Osteocyte (in vitro differentiated cells): ENCODE measurements at regions not wholly inside any gene's neighbourhood (a gene's known extent, or its start where the extent isn't known, plus 50 kb on each side); places are given as distances from the start of the nearest gene placed in this dataset.
A peak's percentile ranks its signal among the peaks of the same experiment; 100 is the strongest.
"Not testable (repeated sequence)": the region's sequence is repeated elsewhere in the genome, so short reads cannot be mapped to it uniquely, and the experiment has no call there.

Experiments used
- DNase-seq: peaks from one replicate; pipeline ENCODE4 v3.0.0; 2021; ENCODE audit warnings: mixed read lengths; ENCODE audit not compliant: unreplicated experiment; ENCODE audit errors: extremely low spot score
- H3K27ac Mint-ChIP-seq: one replicate; pipeline ENCODE4 v1.8.0; 2021; ENCODE audit warnings: mild to moderate bottlenecking, mixed read lengths; ENCODE audit not compliant: unreplicated experiment
- H3K27me3 Mint-ChIP-seq: one replicate; pipeline ENCODE4 v1.8.0; 2021; ENCODE audit warnings: mixed read lengths; ENCODE audit not compliant: unreplicated experiment
- H3K36me3 Mint-ChIP-seq: one replicate; pipeline ENCODE4 v1.8.0; 2021; ENCODE audit warnings: mixed read lengths; ENCODE audit not compliant: unreplicated experiment
- H3K4me1 Mint-ChIP-seq: one replicate; pipeline ENCODE4 v1.8.0; 2021; ENCODE audit warnings: mixed read lengths; ENCODE audit not compliant: unreplicated experiment
- H3K4me3 Mint-ChIP-seq: one replicate; pipeline ENCODE4 v1.8.0; 2021; ENCODE audit warnings: mild to moderate bottlenecking, moderate library complexity, mixed read lengths; ENCODE audit not compliant: unreplicated experiment
- H3K9me3 Mint-ChIP-seq: one replicate; pipeline ENCODE4 v1.8.0; 2021; ENCODE audit warnings: mixed read lengths; ENCODE audit not compliant: unreplicated experiment
- TF ChIP-seq, protein P1 (sequence below): fragments of 200-600 bp; sonication (generic); IDR thresholded peaks from 2 replicates; pipeline ENCODE4 v1.5.0; 2021; ENCODE audit warnings: antibody characterized with exemption, mild to moderate bottlenecking, moderate library complexity

DNA sequence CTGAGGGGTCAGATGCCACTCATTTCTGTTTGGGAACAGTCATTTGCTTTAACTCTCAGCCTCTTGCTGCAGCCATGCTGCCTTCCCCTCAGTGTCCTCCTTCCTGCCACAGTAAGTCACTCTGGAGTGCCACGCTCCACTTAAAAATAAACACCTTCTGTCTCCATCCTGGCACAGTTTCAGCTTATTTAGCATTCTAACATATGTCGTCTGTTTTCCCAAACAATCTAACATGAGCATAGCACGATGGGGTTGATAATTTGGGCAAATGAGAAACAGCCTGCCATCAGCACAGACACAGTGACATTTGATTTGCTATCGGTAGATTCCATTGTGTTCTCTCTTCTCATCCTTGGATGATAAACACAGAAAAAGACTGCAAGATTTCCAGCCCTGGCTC is 768.6 kb downstream of the UQCRFS1 start:
- Mint-ChIP-seq H3K4me3 (no peak overlapping the region), H3K36me3 (no peaks in the 10 kb centered on the region), H3K4me1 (no peaks in the 10 kb centered on the region), H3K27me3 (no peaks in the 10 kb centered on the region), H3K27ac (no peak overlapping the region), H3K9me3 (peaks cover 11% of the 10 kb centered on the region)
- no peak for DNase-seq
- TF ChIP-seq, protein P1, sequence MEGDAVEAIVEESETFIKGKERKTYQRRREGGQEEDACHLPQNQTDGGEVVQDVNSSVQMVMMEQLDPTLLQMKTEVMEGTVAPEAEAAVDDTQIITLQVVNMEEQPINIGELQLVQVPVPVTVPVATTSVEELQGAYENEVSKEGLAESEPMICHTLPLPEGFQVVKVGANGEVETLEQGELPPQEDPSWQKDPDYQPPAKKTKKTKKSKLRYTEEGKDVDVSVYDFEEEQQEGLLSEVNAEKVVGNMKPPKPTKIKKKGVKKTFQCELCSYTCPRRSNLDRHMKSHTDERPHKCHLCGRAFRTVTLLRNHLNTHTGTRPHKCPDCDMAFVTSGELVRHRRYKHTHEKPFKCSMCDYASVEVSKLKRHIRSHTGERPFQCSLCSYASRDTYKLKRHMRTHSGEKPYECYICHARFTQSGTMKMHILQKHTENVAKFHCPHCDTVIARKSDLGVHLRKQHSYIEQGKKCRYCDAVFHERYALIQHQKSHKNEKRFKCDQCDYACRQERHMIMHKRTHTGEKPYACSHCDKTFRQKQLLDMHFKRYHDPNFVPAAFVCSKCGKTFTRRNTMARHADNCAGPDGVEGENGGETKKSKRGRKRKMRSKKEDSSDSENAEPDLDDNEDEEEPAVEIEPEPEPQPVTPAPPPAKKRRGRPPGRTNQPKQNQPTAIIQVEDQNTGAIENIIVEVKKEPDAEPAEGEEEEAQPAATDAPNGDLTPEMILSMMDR, result no peak

DNA sequence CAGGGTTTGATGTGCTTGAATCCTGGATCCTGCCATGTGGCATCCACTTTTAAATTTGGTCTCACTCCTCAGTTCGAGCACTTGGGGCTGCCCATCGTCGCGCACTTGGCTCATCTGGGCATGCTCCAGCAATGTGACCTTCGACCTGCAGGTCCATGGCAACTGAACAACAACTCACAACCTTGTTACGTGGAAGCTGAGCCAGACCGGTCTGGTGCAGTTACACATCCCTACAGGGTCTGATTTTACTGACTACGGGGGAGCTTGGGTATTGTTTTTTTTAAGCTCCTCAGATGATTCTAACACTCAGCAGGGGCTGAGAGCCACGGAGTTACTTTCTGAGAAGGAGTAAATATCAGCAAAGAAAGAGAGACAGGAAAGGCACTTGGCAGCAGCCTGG is 769.6 kb downstream of the UQCRFS1 start:
- Mint-ChIP-seq H3K27ac (no peak overlapping the region), H3K36me3 (no peaks in the 10 kb centered on the region), H3K27me3 (no peaks in the 10 kb centered on the region), H3K4me3 (no peak overlapping the region), H3K9me3 (peaks cover 11% of the 10 kb centered on the region), H3K4me1 (no peaks in the 10 kb centered on the region)
- DNase-seq, result no peak
- TF ChIP-seq, protein P1, result no peak

DNA sequence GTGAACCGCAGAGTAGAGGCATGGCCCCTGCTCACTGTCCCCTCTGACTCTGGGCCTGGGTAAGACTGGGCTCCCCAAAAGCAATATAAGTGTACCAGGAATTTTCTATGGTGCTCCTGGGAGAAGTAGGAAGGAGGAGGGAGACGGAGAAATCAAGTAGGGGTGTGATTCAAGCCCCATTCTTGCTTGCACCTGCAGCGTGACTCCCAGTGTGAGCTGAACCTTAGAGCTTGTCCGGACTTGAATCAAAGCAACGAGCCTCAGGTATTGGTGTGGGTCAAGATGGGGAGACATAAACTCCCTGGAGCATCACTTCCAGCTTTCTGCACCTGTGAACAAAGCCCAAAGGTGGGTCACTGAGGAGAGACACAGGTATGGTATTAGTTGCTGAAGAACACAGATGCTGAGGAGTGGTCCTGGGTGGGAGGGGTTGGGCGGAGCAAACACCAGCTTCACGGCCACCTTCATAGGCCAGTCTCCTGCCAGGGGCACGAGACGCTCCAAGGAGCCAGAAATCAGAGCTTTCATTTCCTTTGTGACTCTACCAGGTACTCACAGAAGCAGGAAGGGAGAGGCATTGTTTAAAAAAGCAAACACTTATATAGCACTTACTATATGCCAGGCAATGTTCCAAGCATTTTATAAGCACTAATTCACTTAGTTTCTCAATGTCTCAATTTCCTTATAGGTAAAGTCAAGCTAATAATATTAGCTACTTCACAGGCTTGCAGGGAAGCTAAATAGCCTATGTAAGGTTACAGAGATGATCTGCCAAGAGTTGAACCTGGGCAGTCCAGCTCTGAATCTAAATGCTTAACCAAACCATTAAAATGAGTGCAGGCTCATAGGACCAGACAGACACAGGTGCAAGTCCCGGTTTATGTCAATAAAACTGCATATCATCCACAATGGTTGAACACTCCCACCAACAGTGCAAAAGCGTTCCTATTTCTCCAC is 775.3 kb downstream of the UQCRFS1 start:
- TF ChIP-seq, protein P1, result no peak
- no peak overlapping the region for H3K27ac Mint-ChIP-seq
- H3K27me3 Mint-ChIP-seq, result no peaks in the 10 kb centered on the region
- H3K4me1 Mint-ChIP-seq, result no peaks in the 10 kb centered on the region
- H3K36me3 Mint-ChIP-seq, result no peaks in the 10 kb centered on the region
- no peak overlapping the region for H3K4me3 Mint-ChIP-seq
- no peak for DNase-seq
- peaks cover 26% of the 10 kb centered on the region for H3K9me3 Mint-ChIP-seq

DNA sequence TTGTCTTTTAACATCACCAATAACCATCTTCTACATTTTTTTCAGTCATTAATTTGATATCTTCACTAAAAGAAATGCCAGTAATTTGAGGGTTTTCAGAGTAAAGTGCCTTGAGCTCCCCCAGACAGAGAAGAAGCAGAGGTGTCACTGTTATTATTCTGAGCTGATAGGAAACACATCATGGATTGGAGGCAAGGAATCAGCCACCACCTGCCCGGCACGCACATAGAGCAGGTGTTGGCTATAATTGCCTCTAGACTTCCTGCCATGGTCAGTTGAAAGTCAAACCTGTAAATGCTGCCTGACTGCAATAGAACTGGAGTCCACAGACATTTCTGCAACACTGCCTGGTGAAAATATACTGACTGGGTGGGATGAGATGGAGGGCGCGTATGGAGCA is 776.6 kb downstream of the UQCRFS1 start:
- no peaks in the 10 kb centered on the region for H3K36me3 Mint-ChIP-seq
- no peak overlapping the region for H3K4me3 Mint-ChIP-seq
- TF ChIP-seq, protein P1, result no peak
- no peaks in the 10 kb centered on the region for H3K4me1 Mint-ChIP-seq
- H3K9me3 Mint-ChIP-seq, result peaks cover 39% of the 10 kb centered on the region
- H3K27ac Mint-ChIP-seq, result no peak overlapping the region
- DNase-seq, result no peak
- no peaks in the 10 kb centered on the region for H3K27me3 Mint-ChIP-seq

DNA sequence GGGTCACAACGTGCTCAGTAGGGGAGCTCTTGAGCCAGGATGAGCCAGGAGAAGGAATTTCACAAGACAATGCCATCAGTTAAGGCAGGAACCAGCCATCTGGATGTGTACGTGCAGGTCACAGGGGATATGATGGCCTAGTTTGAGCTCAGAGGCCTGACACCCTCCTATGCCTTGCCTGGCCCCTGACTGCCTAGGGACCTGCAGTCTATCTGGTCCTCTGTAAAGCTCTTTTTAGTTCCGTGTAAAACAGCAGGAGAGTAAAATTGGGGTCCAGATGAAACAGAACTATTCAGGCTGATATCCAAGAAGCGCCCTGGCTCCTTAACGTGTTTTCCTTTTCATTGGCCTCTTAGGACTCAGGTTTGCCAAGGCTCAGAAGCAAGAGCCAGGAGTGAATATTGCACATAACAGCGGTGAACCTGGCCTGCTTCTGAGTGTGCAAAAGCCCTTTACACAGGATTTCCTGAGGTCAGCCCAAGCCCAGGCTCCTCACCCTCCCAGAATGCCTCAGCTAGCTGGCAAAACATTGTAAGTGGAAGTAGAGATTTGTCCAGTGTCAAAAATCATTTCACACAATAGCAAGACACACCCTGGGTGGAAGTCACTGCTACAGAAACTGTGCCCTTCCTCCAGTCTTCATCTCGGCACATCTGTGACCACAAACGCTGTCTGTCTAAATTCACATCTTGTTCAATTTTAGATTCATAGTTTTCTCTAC is 777.2 kb downstream of the UQCRFS1 start:
- H3K9me3 Mint-ChIP-seq, result peaks cover 40% of the 10 kb centered on the region
- H3K36me3 Mint-ChIP-seq, result no peaks in the 10 kb centered on the region
- no peak overlapping the region for H3K27ac Mint-ChIP-seq
- H3K4me1 Mint-ChIP-seq, result no peaks in the 10 kb centered on the region
- no peaks in the 10 kb centered on the region for H3K27me3 Mint-ChIP-seq
- H3K4me3 Mint-ChIP-seq, result no peak overlapping the region
- DNase-seq, result no peak
- TF ChIP-seq, protein P1, result no peak

- not testable (repeated sequence) for H3K4me1 Mint-ChIP-seq, H3K36me3 Mint-ChIP-seq, DNase-seq, H3K27me3 Mint-ChIP-seq, H3K4me3 Mint-ChIP-seq, H3K27ac Mint-ChIP-seq
- H3K9me3 Mint-ChIP-seq, result peaks cover 40% of the 10 kb centered on the region
Observed at GRCh38 chr19:28434794-28435193, 778.2 kb downstream of the UQCRFS1 start.

GRCh38 chr19:28434365-28434764 is 778.6 kb downstream of the UQCRFS1 start:
- peak; percentile 63 for DNase-seq
- H3K27ac Mint-ChIP-seq, H3K4me1 Mint-ChIP-seq, H3K36me3 Mint-ChIP-seq, H3K27me3 Mint-ChIP-seq, H3K4me3 Mint-ChIP-seq: not testable (repeated sequence)
- H3K9me3 Mint-ChIP-seq, result peaks cover 40% of the 10 kb centered on the region
